H9 (cell line): ENCODE measurements at regions not wholly inside any gene's neighbourhood (a gene's known extent, or its start where the extent isn't known, plus 50 kb on each side); places are given as distances from the start of the nearest gene placed in this dataset.

Experiments used
- DNase-seq: peaks from one replicate; pipeline ENCODE4 v3.0.0-alpha.2; 2017
- H2AFZ ChIP-seq: one replicate; pipeline ENCODE4 v1.6.1; 2013; ENCODE audit warnings: mild to moderate bottlenecking, low read length, control low read depth, moderate library complexity
- H2AK5ac ChIP-seq: 2 replicates; pipeline ENCODE4 v1.6.1; 2013; ENCODE audit warnings: low read length, control low read depth, mixed read lengths; ENCODE audit not compliant: insufficient read length
- H2BK120ac ChIP-seq: one replicate; pipeline ENCODE4 v1.6.1; 2013; ENCODE audit warnings: low read depth, mild to moderate bottlenecking, low read length, control low read depth, inconsistent platforms; ENCODE audit not compliant: poor library complexity, severe bottlenecking
- H2BK12ac ChIP-seq: 2 replicates; pipeline ENCODE4 v1.6.1; 2013; ENCODE audit warnings: low read length, control low read depth, mixed read lengths, low read depth; ENCODE audit not compliant: insufficient read length
- H2BK15ac ChIP-seq: 2 replicates; pipeline ENCODE4 v1.6.1; 2013; ENCODE audit warnings: low read depth, low read length, control low read depth
- H2BK20ac ChIP-seq: one replicate; pipeline ENCODE4 v1.6.1; 2013; ENCODE audit warnings: low read depth, mild to moderate bottlenecking, low read length, control low read depth, inconsistent platforms; ENCODE audit not compliant: poor library complexity, severe bottlenecking
- H2BK5ac ChIP-seq: 2 replicates; pipeline ENCODE4 v1.6.1; 2013; ENCODE audit warnings: low read length, control low read depth, mixed read lengths; ENCODE audit not compliant: insufficient read length
- H3K14ac ChIP-seq: 2 replicates; pipeline ENCODE4 v1.6.1; 2013; ENCODE audit warnings: low read length, control low read depth; ENCODE audit not compliant: insufficient read depth
- H3K18ac ChIP-seq: 2 replicates; pipeline ENCODE4 v1.6.1; 2013; ENCODE audit warnings: low read depth, mild to moderate bottlenecking, mixed read lengths, low read length, control low read depth; ENCODE audit not compliant: insufficient read length
- H3K23ac ChIP-seq: 2 replicates; pipeline ENCODE4 v1.6.1; 2013; ENCODE audit warnings: low read length, control low read depth, mixed read lengths, low read depth; ENCODE audit not compliant: insufficient read length
- H3K23me2 ChIP-seq: 2 replicates; pipeline ENCODE4 v1.6.1; 2013; ENCODE audit warnings: low read depth, mild to moderate bottlenecking, mixed read lengths, low read length, control low read depth; ENCODE audit not compliant: insufficient read length, poor library complexity, severe bottlenecking
- H3K27ac ChIP-seq: 2 replicates; pipeline ENCODE4 v1.5.1; 2013; ENCODE audit warnings: low read length, control low read depth, mixed read lengths, low read depth; ENCODE audit not compliant: insufficient read length
- H3K27me3 ChIP-seq: 2 replicates; pipeline ENCODE4 v1.6.1; 2013; ENCODE audit warnings: low read length, control low read depth, inconsistent platforms; ENCODE audit not compliant: insufficient read depth
- H3K4ac ChIP-seq: 2 replicates; pipeline ENCODE4 v1.6.1; 2013; ENCODE audit warnings: low read depth, mild to moderate bottlenecking, control low read depth, inconsistent platforms, low read length, moderate library complexity
- H3K4me1 ChIP-seq: 2 replicates; pipeline ENCODE4 v1.6.1; 2013; ENCODE audit warnings: low read length, control low read depth, inconsistent platforms; ENCODE audit not compliant: insufficient read depth
- H3K4me2 ChIP-seq: 2 replicates; pipeline ENCODE4 v1.6.1; 2013; ENCODE audit warnings: low read length, control low read depth, mixed read lengths; ENCODE audit not compliant: insufficient read length, insufficient read depth
- H3K56ac ChIP-seq: 2 replicates; pipeline ENCODE4 v1.6.1; 2013; ENCODE audit warnings: low read depth, mild to moderate bottlenecking, mixed read lengths, low read length, control low read depth; ENCODE audit not compliant: insufficient read length
- H3K79me1 ChIP-seq: 2 replicates; pipeline ENCODE4 v1.6.1; 2013; ENCODE audit warnings: low read depth, mild to moderate bottlenecking, moderate library complexity, low read length, control low read depth, inconsistent platforms; ENCODE audit not compliant: insufficient read depth, poor library complexity, severe bottlenecking
- H3K79me2 ChIP-seq: 2 replicates; pipeline ENCODE4 v1.6.1; 2013; ENCODE audit warnings: low read length, control low read depth, inconsistent platforms; ENCODE audit not compliant: insufficient read depth
- H3K9ac ChIP-seq: 2 replicates; pipeline ENCODE4 v1.6.1; 2013; ENCODE audit warnings: low read length, control low read depth, mixed read lengths; ENCODE audit not compliant: insufficient read length; ENCODE audit errors: extremely low read depth
- H3K9me3 ChIP-seq: one replicate; pipeline ENCODE4 v1.6.1; 2013; ENCODE audit warnings: low read depth, low read length, inconsistent platforms; ENCODE audit not compliant: control insufficient read depth
- H3T11ph ChIP-seq: one replicate; pipeline ENCODE4 v1.6.1; 2013; ENCODE audit warnings: mild to moderate bottlenecking, low read length, control low read depth, inconsistent platforms
- H4K20me1 ChIP-seq: one replicate; pipeline ENCODE4 v1.6.1; 2013; ENCODE audit not compliant: control insufficient read depth, insufficient read length, insufficient read depth
- H4K5ac ChIP-seq: 2 replicates; pipeline ENCODE4 v1.6.1; 2013; ENCODE audit warnings: low read depth, mild to moderate bottlenecking, mixed read lengths, low read length, control low read depth; ENCODE audit not compliant: insufficient read length
- H4K8ac ChIP-seq: replicated peaks from 2 replicates; pipeline ENCODE4 v1.6.1; 2013; ENCODE audit warnings: low read length, control low read depth, mixed read lengths, low read depth; ENCODE audit not compliant: insufficient read length
- H4K91ac ChIP-seq: 2 replicates; pipeline ENCODE4 v1.6.1; 2013; ENCODE audit warnings: low read depth, mild to moderate bottlenecking, moderate library complexity, mixed read lengths, low read length, control low read depth; ENCODE audit not compliant: insufficient read length
- H3K27ac Mint-ChIP-seq, 3 experiments: 2 replicates in 2 of 3; 3 replicates in 1 of 3; pipeline ENCODE4 v1.8.0; 2020 to 2021; ENCODE audit warnings: mixed read lengths in 3 of 3, mild to moderate bottlenecking in 1 of 3, moderate library complexity in 1 of 3
- H3K27me3 Mint-ChIP-seq: 2 replicates; pipeline ENCODE4 v1.8.0; 2021; ENCODE audit warnings: low read depth, mild to moderate bottlenecking, moderate library complexity, mixed read lengths
- H3K36me3 Mint-ChIP-seq, 3 experiments: 2 replicates in 2 of 3; 3 replicates in 1 of 3; pipeline ENCODE4 v1.8.0; 2020 to 2021; ENCODE audit warnings: low read depth in 3 of 3, mixed read lengths in 3 of 3; ENCODE audit not compliant: insufficient read depth in 1 of 3
- H3K4me1 Mint-ChIP-seq, 2 experiments: 2 replicates each; pipeline ENCODE4 v1.8.0; 2020; ENCODE audit warnings: mixed read lengths in 2 of 2
- H3K4me3 Mint-ChIP-seq, 2 experiments: 2 replicates in 1 of 2; 3 replicates in 1 of 2; pipeline ENCODE4 v1.8.0; 2020 to 2021; ENCODE audit warnings: mild to moderate bottlenecking in 2 of 2, mixed read lengths in 2 of 2, moderate library complexity in 1 of 2
- H3K9me3 Mint-ChIP-seq, 2 experiments: 2 replicates in 1 of 2; 3 replicates in 1 of 2; pipeline ENCODE4 v1.8.0; 2020; ENCODE audit warnings: mild to moderate bottlenecking in 2 of 2, mixed read lengths in 2 of 2, moderate library complexity in 1 of 2
- WGBS: extraction: QIAGEN DNeasy Blood & Tissue Kit; methylation state at CpG from one replicate; pipeline ENCODE4 v1.1.7; 2013; ENCODE audit warnings: missing lambda C conversion rate, low lambda C conversion rate, mixed read lengths; ENCODE audit not compliant: insufficient read length; ENCODE audit errors: extremely low coverage; 5-methylcytosine and 5-hydroxymethylcytosine counted together
- TF ChIP-seq, protein P1 (sequence below): fragments of 200-600 bp; sonication (generic); conservative IDR thresholded peaks from 3 replicates; pipeline ENCODE4 v1.8.0; 2021; ENCODE audit warnings: antibody characterized with exemption, mild to moderate bottlenecking

- Mint-ChIP-seq H3K36me3 (peaks cover 11 to 51% (median 21%) of the 10 kb centered on the region in 3 experiments; a peak in 6 of 7 replicates), H3K27ac (no peak overlapping the region), H3K4me1 (no peaks in the 10 kb centered on the region), H3K9me3 (peaks cover 87 to 92% of the 10 kb centered on the region in 2 experiments), H3K4me3 (no peak overlapping the region), H3K27me3 (peaks cover 5% of the 10 kb centered on the region)
- Histone ChIP-seq H3K79me1 (no peaks in the 10 kb centered on the region), H3K14ac (no peak overlapping the region), H4K5ac (no peak overlapping the region), H2BK20ac (no peak overlapping the region), H2BK12ac (no peak overlapping the region), H3K9me3 (peaks cover 83% of the 10 kb centered on the region), H3K4me1 (no peaks in the 10 kb centered on the region), H2BK15ac (no peak overlapping the region), H3K23me2 (no peaks in the 10 kb centered on the region), H3T11ph (no peak overlapping the region), H3K4me2 (no peak overlapping the region), H3K9ac (no peak overlapping the region), H2BK120ac (no peak overlapping the region), H4K20me1 (no peaks in the 10 kb centered on the region), H2AK5ac (no peak overlapping the region), H3K4ac (no peak overlapping the region), H2AFZ (no peak overlapping the region), H3K27ac (no peak overlapping the region), H3K27me3 (no peaks in the 10 kb centered on the region), H3K56ac (no peak overlapping the region), H3K23ac (no peak overlapping the region), H4K8ac (no peak overlapping the region), H3K79me2 (no peaks in the 10 kb centered on the region), H3K18ac (no peak overlapping the region), H2BK5ac (no peak overlapping the region), H4K91ac (no peak overlapping the region)
- no CpG with 5 or more reads among the region's 7 CpGs for WGBS
- TF ChIP-seq, protein P1, sequence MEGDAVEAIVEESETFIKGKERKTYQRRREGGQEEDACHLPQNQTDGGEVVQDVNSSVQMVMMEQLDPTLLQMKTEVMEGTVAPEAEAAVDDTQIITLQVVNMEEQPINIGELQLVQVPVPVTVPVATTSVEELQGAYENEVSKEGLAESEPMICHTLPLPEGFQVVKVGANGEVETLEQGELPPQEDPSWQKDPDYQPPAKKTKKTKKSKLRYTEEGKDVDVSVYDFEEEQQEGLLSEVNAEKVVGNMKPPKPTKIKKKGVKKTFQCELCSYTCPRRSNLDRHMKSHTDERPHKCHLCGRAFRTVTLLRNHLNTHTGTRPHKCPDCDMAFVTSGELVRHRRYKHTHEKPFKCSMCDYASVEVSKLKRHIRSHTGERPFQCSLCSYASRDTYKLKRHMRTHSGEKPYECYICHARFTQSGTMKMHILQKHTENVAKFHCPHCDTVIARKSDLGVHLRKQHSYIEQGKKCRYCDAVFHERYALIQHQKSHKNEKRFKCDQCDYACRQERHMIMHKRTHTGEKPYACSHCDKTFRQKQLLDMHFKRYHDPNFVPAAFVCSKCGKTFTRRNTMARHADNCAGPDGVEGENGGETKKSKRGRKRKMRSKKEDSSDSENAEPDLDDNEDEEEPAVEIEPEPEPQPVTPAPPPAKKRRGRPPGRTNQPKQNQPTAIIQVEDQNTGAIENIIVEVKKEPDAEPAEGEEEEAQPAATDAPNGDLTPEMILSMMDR: no peak
- no peak for DNase-seq
Observed at GRCh38 chr22:47334601-47335000, 572.2 kb downstream of the TBC1D22A start.
